ENCODE measurements at regions not wholly inside any gene's neighbourhood (a gene's known extent, or its start where the extent isn't known, plus 50 kb on each side); places are given as distances from the start of the nearest gene placed in this dataset.

DNA sequence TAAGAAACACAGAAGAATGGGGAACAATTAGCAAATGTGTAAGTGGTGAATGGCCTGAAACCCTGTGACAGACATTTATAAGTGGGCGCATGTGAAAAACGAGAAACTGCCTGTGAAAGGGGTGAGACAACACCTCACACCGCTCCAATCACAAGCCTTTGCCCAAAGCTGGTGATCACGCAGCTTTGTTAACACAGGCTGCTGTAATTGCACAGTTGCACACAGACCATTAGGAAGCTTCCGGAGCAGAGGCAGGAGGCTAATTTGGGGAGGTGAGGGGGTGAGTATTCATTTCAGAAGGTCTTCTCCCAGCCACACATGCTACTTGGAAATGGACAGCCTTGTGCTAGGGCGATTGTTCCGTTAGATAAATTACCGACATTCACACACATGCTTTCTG is 294.0 kb downstream of the MED10 start:
- no peaks in the 10 kb centered on the region for H3K36me3 ChIP-seq (ENCODE audit: control insufficient read depth, insufficient read depth, low read length)
- TF ChIP-seq, protein P1, sequence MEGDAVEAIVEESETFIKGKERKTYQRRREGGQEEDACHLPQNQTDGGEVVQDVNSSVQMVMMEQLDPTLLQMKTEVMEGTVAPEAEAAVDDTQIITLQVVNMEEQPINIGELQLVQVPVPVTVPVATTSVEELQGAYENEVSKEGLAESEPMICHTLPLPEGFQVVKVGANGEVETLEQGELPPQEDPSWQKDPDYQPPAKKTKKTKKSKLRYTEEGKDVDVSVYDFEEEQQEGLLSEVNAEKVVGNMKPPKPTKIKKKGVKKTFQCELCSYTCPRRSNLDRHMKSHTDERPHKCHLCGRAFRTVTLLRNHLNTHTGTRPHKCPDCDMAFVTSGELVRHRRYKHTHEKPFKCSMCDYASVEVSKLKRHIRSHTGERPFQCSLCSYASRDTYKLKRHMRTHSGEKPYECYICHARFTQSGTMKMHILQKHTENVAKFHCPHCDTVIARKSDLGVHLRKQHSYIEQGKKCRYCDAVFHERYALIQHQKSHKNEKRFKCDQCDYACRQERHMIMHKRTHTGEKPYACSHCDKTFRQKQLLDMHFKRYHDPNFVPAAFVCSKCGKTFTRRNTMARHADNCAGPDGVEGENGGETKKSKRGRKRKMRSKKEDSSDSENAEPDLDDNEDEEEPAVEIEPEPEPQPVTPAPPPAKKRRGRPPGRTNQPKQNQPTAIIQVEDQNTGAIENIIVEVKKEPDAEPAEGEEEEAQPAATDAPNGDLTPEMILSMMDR (IDR thresholded peaks at IDR 0.05; ENCODE audit: insufficient read depth, low read length, poor library complexity, severe bottlenecking), result no peak
- DNase-seq (ENCODE audit: low read depth), result no peak
- H3K27me3 ChIP-seq (ENCODE audit: control insufficient read depth, insufficient read depth, low read length), result no peaks in the 10 kb centered on the region
- no peak overlapping the region for H3K4me3 ChIP-seq (ENCODE audit: low read depth, low read length)

DNA sequence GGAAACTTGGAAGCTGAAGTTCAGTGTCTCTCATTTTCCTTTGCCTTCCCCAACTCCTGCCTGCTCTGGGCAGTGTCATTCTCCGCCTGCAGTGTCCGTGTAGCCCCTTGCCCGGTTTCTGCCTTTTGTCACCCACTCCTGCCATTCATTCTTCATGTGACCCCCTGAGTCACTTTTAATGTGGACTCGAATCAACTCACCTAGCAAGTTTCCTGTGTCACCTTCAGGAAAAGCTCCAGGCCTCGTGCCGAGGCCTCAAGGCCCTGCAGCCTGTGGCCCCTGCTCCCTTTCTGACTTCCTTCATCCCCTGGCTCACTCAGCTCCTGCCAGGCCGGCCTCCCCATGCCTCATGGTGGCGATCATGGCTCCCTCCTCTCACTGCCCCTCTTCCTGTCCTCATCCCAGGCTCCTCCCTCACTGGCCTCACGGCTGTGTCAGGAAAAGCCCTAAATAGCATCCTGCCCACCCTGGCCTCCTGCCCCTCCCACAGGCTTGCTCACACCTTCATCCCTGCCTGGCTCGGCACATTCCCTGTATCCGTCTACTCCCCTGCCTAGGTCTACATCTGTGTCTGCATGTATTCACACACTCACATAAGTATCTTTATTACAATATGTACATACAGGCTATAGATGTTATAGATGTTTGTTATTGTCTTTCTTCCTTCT is 294.9 kb downstream of the MED10 start:
- Histone ChIP-seq H3K27me3 (ENCODE audit: control insufficient read depth, insufficient read depth, low read length) (no peaks in the 10 kb centered on the region), H3K36me3 (ENCODE audit: control insufficient read depth, insufficient read depth, low read length) (no peaks in the 10 kb centered on the region), H3K4me3 (ENCODE audit: low read depth, low read length) (no peak overlapping the region)
- no peak for DNase-seq (ENCODE audit: low read depth)
- TF ChIP-seq, protein P1 (IDR thresholded peaks at IDR 0.05; ENCODE audit: insufficient read depth, low read length, poor library complexity, severe bottlenecking), result no peak

GRCh38 chr5:6082685-6083084 is 295.7 kb downstream of the MED10 start:
- Histone ChIP-seq H3K27me3 (ENCODE audit: control insufficient read depth, insufficient read depth, low read length) (no peaks in the 10 kb centered on the region), H3K36me3 (ENCODE audit: control insufficient read depth, insufficient read depth, low read length) (no peaks in the 10 kb centered on the region), H3K4me3 (ENCODE audit: low read depth, low read length) (no peak overlapping the region)
- DNase-seq (ENCODE audit: low read depth), result no peak
- TF ChIP-seq, protein P1 (IDR thresholded peaks at IDR 0.05; ENCODE audit: insufficient read depth, low read length, poor library complexity, severe bottlenecking), result no peak

GRCh38 chr5:6081727-6082210 is 296.6 kb downstream of the MED10 start:
- Histone ChIP-seq H3K27me3 (ENCODE audit: control insufficient read depth, insufficient read depth, low read length) (no peaks in the 10 kb centered on the region), H3K36me3 (ENCODE audit: control insufficient read depth, insufficient read depth, low read length) (no peaks in the 10 kb centered on the region), H3K4me3 (ENCODE audit: low read depth, low read length) (no peak overlapping the region)
- TF ChIP-seq, protein P1 (IDR thresholded peaks at IDR 0.05; ENCODE audit: insufficient read depth, low read length, poor library complexity, severe bottlenecking), result no peak
- DNase-seq (ENCODE audit: low read depth), result no peak

GRCh38 chr5:6080930-6081726 is 297.2 kb downstream of the MED10 start:
- no peaks in the 10 kb centered on the region for H3K36me3 ChIP-seq (ENCODE audit: control insufficient read depth, insufficient read depth, low read length)
- no peak overlapping the region for H3K4me3 ChIP-seq (ENCODE audit: low read depth, low read length)
- DNase-seq (ENCODE audit: low read depth), result no peak
- no peaks in the 10 kb centered on the region for H3K27me3 ChIP-seq (ENCODE audit: control insufficient read depth, insufficient read depth, low read length)
- TF ChIP-seq, protein P1 (IDR thresholded peaks at IDR 0.05; ENCODE audit: insufficient read depth, low read length, poor library complexity, severe bottlenecking), result no peak
